ENCODE measurements at regions not wholly inside any gene's neighbourhood (a gene's known extent, or its start where the extent isn't known, plus 50 kb on each side); places are given as distances from the start of the nearest gene placed in this dataset.

DNA sequence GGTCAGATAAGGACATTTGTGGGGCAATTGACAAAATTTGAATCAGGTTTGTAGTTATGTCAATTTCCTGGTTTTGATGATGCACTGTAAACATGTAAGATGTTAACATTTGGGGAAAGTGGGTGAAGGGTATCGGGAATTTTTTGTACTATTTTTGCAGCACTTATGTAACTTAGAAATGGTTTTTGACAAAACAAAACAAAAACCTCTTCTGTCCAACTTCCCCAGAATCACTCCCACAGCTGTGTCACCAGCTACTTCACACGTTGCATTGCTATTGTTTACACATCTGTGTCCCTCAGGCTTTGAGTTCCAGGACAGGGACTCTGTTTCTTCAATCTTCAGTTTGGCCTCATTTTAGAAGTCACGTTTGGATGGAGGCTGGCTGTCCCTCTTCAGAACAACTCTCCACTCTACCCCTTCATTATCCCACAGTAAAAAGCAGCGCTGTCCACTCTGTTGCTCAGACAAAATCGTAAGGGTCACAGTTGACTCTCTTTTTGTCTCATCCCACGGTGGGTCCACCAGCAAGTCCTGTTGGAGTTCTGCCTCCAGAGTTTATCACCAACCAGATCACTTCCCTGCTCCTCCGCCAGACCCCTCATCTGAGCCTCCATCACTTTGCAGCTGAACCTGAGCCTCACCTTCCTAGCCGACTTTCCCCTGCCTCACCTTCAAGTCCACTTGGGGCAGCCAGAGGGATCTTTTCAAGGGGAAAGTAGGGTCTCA lies 63.2 kb downstream of the NENF start:
- no peak for DNase-seq (ENCODE audit: low read depth)
- in situ Hi-C loops (cut with HindIII; ENCODE audit: low sequenced_read_pairs) = no loop called here
- no peak overlapping the region for H3K4me3 ChIP-seq (ENCODE audit: low read depth, low read length)
- TF ChIP-seq, protein P1, sequence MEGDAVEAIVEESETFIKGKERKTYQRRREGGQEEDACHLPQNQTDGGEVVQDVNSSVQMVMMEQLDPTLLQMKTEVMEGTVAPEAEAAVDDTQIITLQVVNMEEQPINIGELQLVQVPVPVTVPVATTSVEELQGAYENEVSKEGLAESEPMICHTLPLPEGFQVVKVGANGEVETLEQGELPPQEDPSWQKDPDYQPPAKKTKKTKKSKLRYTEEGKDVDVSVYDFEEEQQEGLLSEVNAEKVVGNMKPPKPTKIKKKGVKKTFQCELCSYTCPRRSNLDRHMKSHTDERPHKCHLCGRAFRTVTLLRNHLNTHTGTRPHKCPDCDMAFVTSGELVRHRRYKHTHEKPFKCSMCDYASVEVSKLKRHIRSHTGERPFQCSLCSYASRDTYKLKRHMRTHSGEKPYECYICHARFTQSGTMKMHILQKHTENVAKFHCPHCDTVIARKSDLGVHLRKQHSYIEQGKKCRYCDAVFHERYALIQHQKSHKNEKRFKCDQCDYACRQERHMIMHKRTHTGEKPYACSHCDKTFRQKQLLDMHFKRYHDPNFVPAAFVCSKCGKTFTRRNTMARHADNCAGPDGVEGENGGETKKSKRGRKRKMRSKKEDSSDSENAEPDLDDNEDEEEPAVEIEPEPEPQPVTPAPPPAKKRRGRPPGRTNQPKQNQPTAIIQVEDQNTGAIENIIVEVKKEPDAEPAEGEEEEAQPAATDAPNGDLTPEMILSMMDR (IDR thresholded peaks at IDR 0.05; ENCODE audit: low read depth, low read length, missing control alignments) = no peak

- in situ Hi-C loops (cut with HindIII; ENCODE audit: low sequenced_read_pairs) = no loop called here
- DNase-seq (ENCODE audit: low read depth) = no peak
- TF ChIP-seq, protein P1 (IDR thresholded peaks at IDR 0.05; ENCODE audit: low read depth, low read length, missing control alignments) = no peak
- no peak overlapping the region for H3K4me3 ChIP-seq (ENCODE audit: low read depth, low read length)
These were observed 64.0 kb downstream of the NENF start for GRCh38 chr1:212496682-212497081.

- DNase-seq (ENCODE audit: low read depth) = no peak
- TF ChIP-seq, protein P1 (IDR thresholded peaks at IDR 0.05; ENCODE audit: low read depth, low read length, missing control alignments) = no peak
- in situ Hi-C loops (cut with HindIII; ENCODE audit: low sequenced_read_pairs) = no loop called here
- H3K4me3 ChIP-seq (ENCODE audit: low read depth, low read length) = no peak overlapping the region
These were observed 64.8 kb downstream of the NENF start for GRCh38 chr1:212497553-212497952.

GRCh38 chr1:212498283-212499040 lies 65.7 kb downstream of the NENF start:
- DNase-seq (ENCODE audit: low read depth) = peak; percentile 70

DNA sequence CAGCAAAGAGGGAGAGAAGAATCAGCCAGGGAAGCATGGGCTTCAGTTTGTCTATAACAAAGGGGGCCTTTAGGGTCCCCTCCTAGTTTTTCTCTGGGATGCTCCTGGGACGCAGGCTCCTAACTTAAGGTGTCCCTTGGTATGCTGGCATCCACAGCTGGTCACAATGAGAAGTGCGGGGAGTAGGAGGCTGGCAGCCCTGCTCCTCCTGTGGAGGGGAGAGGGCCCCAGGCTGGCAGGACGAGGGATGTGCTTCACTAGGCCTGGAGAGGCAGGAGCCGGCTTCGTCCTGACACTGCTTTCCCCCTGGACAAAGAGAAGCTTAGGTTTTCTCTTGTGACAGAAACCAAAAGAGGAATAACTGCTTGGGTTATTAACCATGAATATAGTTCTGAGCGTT lies 67.6 kb downstream of the NENF start:
- DNase-seq (ENCODE audit: low read depth) = no peak
- TF ChIP-seq, protein P1 (IDR thresholded peaks at IDR 0.05; ENCODE audit: low read depth, low read length, missing control alignments) = no peak
- in situ Hi-C loops (cut with HindIII; ENCODE audit: low sequenced_read_pairs) = no loop called here
- no peak overlapping the region for H3K4me3 ChIP-seq (ENCODE audit: low read depth, low read length)

More at GRCh38 chr1:212498283-212499040, 65.7 kb downstream of the NENF start:
- TF ChIP-seq, protein P1 (IDR thresholded peaks at IDR 0.05; ENCODE audit: low read depth, low read length, missing control alignments) = no peak
- no peak overlapping the region for H3K4me3 ChIP-seq (ENCODE audit: low read depth, low read length)
- in situ Hi-C loops (cut with HindIII; ENCODE audit: low sequenced_read_pairs) = no loop called here

- no peak overlapping the region for H3K4me3 ChIP-seq (ENCODE audit: low read depth, low read length)
- TF ChIP-seq, protein P1 (IDR thresholded peaks at IDR 0.05; ENCODE audit: low read depth, low read length, missing control alignments) = no peak
- in situ Hi-C loops (cut with HindIII; ENCODE audit: low sequenced_read_pairs) = no loop called here
- DNase-seq (ENCODE audit: low read depth) = no peak
These were observed 68.3 kb downstream of the NENF start for GRCh38 chr1:212500983-212501382.

All from astrocyte of the cerebellum (primary cell).